Activated CD4-positive, alpha-beta T cell treated with anti-CD3 and anti-CD28 coated beads, Interleukin-10, Interleukin-2, amounts not matched to agents 100 ng/mL and 50 ng/mL, durations not matched to agents 16 hours and 8 hours (primary cell): ENCODE measurements at regions not wholly inside any gene's neighbourhood (a gene's known extent, or its start where the extent isn't known, plus 50 kb on each side); places are given as distances from the start of the nearest gene placed in this dataset.
"Not testable (repeated sequence)": the region's sequence is repeated elsewhere in the genome, so short reads cannot be mapped to it uniquely, and the experiment has no call there.

Experiments used
- DNase-seq: peaks from one replicate; pipeline ENCODE4 v3.0.0-alpha.2; 2020

- DNase-seq, result peak; percentile 4
Measured at GRCh38 chr6:106844930-106845329, 129.6 kb downstream of the CD24 start.

GRCh38 chr6:106832766-106833510 is 141.6 kb downstream of the CD24 start:
- DNase-seq, result no peak

- DNase-seq, result no peak
Measured at GRCh38 chr6:106830930-106831329, 143.6 kb downstream of the CD24 start.

- DNase-seq, result no peak
Measured at GRCh38 chr6:106829451-106829850, 145.1 kb downstream of the CD24 start.

GRCh38 chr6:106827081-106827480 is 147.4 kb downstream of the CD24 start:
- DNase-seq, result no peak

GRCh38 chr6:106825156-106825555 is 149.4 kb downstream of the CD24 start:
- DNase-seq, result no peak

GRCh38 chr6:106823732-106824351 is 150.7 kb downstream of the CD24 start:
- DNase-seq, result no peak

- DNase-seq, result no peak
Measured at GRCh38 chr6:106823058-106823457, 151.5 kb downstream of the CD24 start.

- no peak for DNase-seq
Measured at GRCh38 chr6:106820412-106820852, 154.1 kb downstream of the CD24 start.

- no peak for DNase-seq
Measured at GRCh38 chr6:106811088-106811686, 163.3 kb downstream of the CD24 start.

- no peak for DNase-seq
Measured at GRCh38 chr6:106808758-106809157, 165.8 kb downstream of the CD24 start.

- no peak for DNase-seq
Measured at GRCh38 chr6:106807947-106808611, 166.4 kb downstream of the CD24 start.

GRCh38 chr6:106806253-106806652 is 168.3 kb downstream of the CD24 start:
- DNase-seq, result not testable (repeated sequence)

GRCh38 chr6:106805771-106806170 is 168.8 kb downstream of the CD24 start:
- no peak for DNase-seq

- no peak for DNase-seq
Measured at GRCh38 chr6:106804346-106805335, 169.9 kb downstream of the CD24 start.

GRCh38 chr6:106803188-106803587 is 171.3 kb downstream of the CD24 start:
- DNase-seq, result no peak

- no peak for DNase-seq
Measured at GRCh38 chr6:106802139-106802538, 172.4 kb downstream of the CD24 start.

- no peak for DNase-seq
Measured at GRCh38 chr6:106801256-106801655, 171.9 kb downstream of the QRSL1 start.

GRCh38 chr6:106800379-106800778 is 171.0 kb downstream of the QRSL1 start:
- no peak for DNase-seq

- DNase-seq, result peak; percentile 11
Measured at GRCh38 chr6:106799031-106799894, 169.9 kb downstream of the QRSL1 start.

- no peak for DNase-seq
Measured at GRCh38 chr6:106797186-106797585, 167.8 kb downstream of the QRSL1 start.
